WTC11 (cell line): ENCODE measurements at regions not wholly inside any gene's neighbourhood (a gene's known extent, or its start where the extent isn't known, plus 50 kb on each side); places are given as distances from the start of the nearest gene placed in this dataset.

Experiments used
- CTCF ChIP-seq: fragments of 200-600 bp; IDR thresholded peaks from 2 replicates; pipeline ENCODE4 v1.8.0; 2022; ENCODE audit warnings: antibody characterized with exemption
- ESRRA ChIP-seq: sonication (generic); formaldehyde crosslinking; IDR thresholded peaks from 2 replicates; pipeline ENCODE4 v1.8.1; 2022; ENCODE audit warnings: mild to moderate bottlenecking, missing genetic modification reagents, borderline replicate concordance
- ETV6 ChIP-seq: sonication (generic); formaldehyde crosslinking; IDR thresholded peaks from 2 replicates; pipeline ENCODE4 v1.8.1; 2022; ENCODE audit warnings: mild to moderate bottlenecking, missing genetic modification reagents
- MAX ChIP-seq: sonication (generic); formaldehyde crosslinking; IDR thresholded peaks from 2 replicates; pipeline ENCODE4 v1.8.0; 2022; ENCODE audit warnings: mild to moderate bottlenecking, missing genetic modification reagents
- ZBTB43 ChIP-seq: sonication (generic); formaldehyde crosslinking; IDR thresholded peaks from 2 replicates; pipeline ENCODE4 v1.8.1; 2023; ENCODE audit warnings: mild to moderate bottlenecking, missing genetic modification reagents
- ZNF281 ChIP-seq: sonication (generic); formaldehyde crosslinking; IDR thresholded peaks from 2 replicates; pipeline ENCODE4 v1.8.0; 2023; ENCODE audit warnings: mild to moderate bottlenecking, missing genetic modification reagents
- ZNF317 ChIP-seq: sonication (generic); formaldehyde crosslinking; IDR thresholded peaks from 2 replicates; pipeline ENCODE4 v1.8.1; 2023; ENCODE audit warnings: low read depth, mild to moderate bottlenecking, moderate library complexity, missing genetic modification reagents, borderline replicate concordance

- TF ChIP-seq CTCF (no peak), ETV6 (CRISPR knock-in tag) (no peak), ZNF317 (CRISPR knock-in tag) (no peak), ESRRA (CRISPR knock-in tag) (no peak), ZBTB43 (CRISPR knock-in tag) (no peak), ZNF281 (CRISPR knock-in tag) (no peak), MAX (CRISPR knock-in tag) (no peak)
Observed at GRCh38 chr2:16363581-16363980, 302.1 kb downstream of the CYRIA start.
